OCI-LY3 (cell line): ENCODE measurements at regions not wholly inside any gene's neighbourhood (a gene's known extent, or its start where the extent isn't known, plus 50 kb on each side); places are given as distances from the start of the nearest gene placed in this dataset.

ENCODE experiments used
- EZH2phosphoT487 ChIP-seq: fragments of 200-600 bp; shearing (Covaris generic); IDR thresholded peaks from 2 replicates; pipeline ENCODE4 v1.6.1; 2018; ENCODE audit warnings: antibody characterized with exemption, mixed run types, low read depth
- TF ChIP-seq, protein P1 (sequence below): fragments of 200-600, 300-600 bp; sonication (generic); IDR thresholded peaks from 2 replicates; pipeline ENCODE4 v1.5.1; 2014; ENCODE audit warnings: antibody characterized with exemption, low read length, low read depth

DNA sequence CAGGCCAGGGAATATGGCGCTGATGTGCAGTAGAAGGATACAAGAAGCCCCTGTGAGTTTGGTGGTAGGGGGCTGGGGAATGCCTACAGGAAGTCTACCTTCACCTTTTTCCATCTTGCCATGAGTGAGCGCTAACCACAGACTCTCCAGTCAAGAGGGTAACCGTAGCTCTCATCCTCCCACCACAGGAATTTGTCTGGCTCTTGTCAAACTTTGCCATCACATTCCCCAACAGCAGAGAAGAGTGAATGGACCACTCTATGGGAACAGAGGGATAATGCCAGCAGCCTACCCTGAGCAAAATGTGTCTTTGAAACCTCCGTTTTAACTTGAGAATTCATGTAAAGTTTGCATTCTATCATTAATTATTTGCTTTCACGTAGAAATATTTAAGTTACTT, 168.3 kb downstream of the NRP2 start:
- TF ChIP-seq, protein P1, sequence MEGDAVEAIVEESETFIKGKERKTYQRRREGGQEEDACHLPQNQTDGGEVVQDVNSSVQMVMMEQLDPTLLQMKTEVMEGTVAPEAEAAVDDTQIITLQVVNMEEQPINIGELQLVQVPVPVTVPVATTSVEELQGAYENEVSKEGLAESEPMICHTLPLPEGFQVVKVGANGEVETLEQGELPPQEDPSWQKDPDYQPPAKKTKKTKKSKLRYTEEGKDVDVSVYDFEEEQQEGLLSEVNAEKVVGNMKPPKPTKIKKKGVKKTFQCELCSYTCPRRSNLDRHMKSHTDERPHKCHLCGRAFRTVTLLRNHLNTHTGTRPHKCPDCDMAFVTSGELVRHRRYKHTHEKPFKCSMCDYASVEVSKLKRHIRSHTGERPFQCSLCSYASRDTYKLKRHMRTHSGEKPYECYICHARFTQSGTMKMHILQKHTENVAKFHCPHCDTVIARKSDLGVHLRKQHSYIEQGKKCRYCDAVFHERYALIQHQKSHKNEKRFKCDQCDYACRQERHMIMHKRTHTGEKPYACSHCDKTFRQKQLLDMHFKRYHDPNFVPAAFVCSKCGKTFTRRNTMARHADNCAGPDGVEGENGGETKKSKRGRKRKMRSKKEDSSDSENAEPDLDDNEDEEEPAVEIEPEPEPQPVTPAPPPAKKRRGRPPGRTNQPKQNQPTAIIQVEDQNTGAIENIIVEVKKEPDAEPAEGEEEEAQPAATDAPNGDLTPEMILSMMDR = no peak
- no peak for TF ChIP-seq EZH2phosphoT487
